ENCODE measurements at regions not wholly inside any gene's neighbourhood (a gene's known extent, or its start where the extent isn't known, plus 50 kb on each side); places are given as distances from the start of the nearest gene placed in this dataset.
"Not testable (repeated sequence)": the region's sequence is repeated elsewhere in the genome, so short reads cannot be mapped to it uniquely, and the experiment has no call there.

DNA sequence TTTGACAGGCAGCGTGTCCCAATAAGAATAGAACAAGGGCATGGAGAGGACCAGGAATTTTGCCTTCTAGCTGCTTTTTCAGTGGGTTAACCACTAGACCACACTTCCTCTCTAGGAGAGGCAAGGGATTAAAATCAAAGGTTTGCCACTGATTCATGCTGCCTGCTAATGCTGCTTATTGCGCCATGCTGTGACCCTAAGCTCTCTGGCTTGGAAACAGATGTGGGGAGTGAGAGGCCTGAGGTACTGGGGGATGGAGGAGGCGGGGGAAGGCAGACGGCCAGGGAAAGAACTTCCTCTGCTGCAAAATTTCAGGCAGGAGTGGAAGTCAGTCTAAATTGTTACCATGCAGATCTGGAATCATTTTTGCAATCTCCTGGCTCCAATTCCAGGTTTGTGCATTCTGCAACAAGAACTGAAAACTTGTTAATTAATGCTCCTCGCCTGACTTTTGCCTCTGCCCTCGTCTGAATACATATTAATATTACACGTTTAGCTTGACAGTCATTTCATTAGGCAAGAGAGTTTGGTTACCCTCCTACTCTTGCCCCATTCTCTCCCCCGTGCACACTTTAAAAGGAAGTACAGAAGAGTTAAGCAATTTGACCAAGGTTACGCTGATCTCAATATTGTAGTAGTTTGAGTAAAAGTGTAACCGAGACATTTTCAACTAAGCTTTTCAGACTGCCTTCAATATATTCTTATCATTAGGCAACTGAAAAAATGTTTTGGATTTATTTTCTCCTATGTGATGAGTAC lies 121.7 kb upstream of the SPRED1 start:
- H3K27me3 Mint-ChIP-seq (ENCODE audit: insufficient read depth, unreplicated experiment) = no peaks in the 10 kb centered on the region
- H3K4me1 Mint-ChIP-seq (ENCODE audit: insufficient read depth, unreplicated experiment) = peaks cover 29% of the 10 kb centered on the region
- H3K4me3 Mint-ChIP-seq (ENCODE audit: unreplicated experiment) = peak overlapping the region; percentile 70
- intact Hi-C loops (cut with micrococcal nuclease) = no loop called here
- peak; percentile 98 for DNase-seq (ENCODE audit: unreplicated experiment)
- BruUV-seq (replicated peaks) = no TSS peak
- H3K27ac Mint-ChIP-seq (ENCODE audit: low read depth, unreplicated experiment) = peak overlapping the region; percentile 76
- TF ChIP-seq, protein P1, sequence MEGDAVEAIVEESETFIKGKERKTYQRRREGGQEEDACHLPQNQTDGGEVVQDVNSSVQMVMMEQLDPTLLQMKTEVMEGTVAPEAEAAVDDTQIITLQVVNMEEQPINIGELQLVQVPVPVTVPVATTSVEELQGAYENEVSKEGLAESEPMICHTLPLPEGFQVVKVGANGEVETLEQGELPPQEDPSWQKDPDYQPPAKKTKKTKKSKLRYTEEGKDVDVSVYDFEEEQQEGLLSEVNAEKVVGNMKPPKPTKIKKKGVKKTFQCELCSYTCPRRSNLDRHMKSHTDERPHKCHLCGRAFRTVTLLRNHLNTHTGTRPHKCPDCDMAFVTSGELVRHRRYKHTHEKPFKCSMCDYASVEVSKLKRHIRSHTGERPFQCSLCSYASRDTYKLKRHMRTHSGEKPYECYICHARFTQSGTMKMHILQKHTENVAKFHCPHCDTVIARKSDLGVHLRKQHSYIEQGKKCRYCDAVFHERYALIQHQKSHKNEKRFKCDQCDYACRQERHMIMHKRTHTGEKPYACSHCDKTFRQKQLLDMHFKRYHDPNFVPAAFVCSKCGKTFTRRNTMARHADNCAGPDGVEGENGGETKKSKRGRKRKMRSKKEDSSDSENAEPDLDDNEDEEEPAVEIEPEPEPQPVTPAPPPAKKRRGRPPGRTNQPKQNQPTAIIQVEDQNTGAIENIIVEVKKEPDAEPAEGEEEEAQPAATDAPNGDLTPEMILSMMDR (IDR thresholded peaks at IDR 0.05; ENCODE audit: unreplicated experiment) = no peak
- ChIA-PET CTCF (interaction anchor here (0.9 kb wide), 2 partner anchors 58 to 72 kb away, joined by 3 to 4 read pairs; no protein-coding TSS in a partner anchor), POLR2A (interaction anchor here (0.9 to 4.9 kb wide), 12 partner anchors 56 to 137 kb away, joined by 3 to 64 read pairs (median 4); partner anchors contain the start of gene SPRED1)
- H3K36me3 Mint-ChIP-seq (ENCODE audit: insufficient read depth, unreplicated experiment) = no peaks in the 10 kb centered on the region
- H3K9me3 Mint-ChIP-seq (ENCODE audit: unreplicated experiment) = no peaks in the 10 kb centered on the region

DNA sequence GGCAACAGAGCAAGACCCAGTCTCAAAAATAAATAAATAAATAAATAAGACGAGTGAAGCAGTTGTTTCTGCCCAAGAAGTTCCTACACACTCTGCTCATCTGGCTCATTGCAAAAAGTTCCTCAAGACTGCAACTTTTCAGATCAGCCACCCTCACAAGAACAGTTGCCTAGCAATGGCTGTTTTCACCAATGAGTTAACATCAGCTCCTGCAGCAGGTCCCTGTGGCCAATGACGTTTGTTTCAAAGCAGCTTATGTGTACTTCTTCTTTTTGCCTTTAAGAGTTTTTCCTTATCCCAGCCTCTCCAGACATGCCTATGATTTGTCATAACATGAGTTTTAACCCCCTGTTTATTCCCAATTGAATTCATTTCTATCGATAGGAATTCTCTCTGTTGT lies 118.4 kb upstream of the SPRED1 start:
- POLR2A ChIA-PET = interaction anchor here (0.6 to 1.2 kb wide), 2 partner anchors 90 to 319 kb away, joined by 4 read pairs; no protein-coding TSS in a partner anchor
- Mint-ChIP-seq H3K36me3 (ENCODE audit: insufficient read depth, unreplicated experiment) (no peaks in the 10 kb centered on the region), H3K4me1 (ENCODE audit: insufficient read depth, unreplicated experiment) (peaks cover 26% of the 10 kb centered on the region), H3K27me3 (ENCODE audit: insufficient read depth, unreplicated experiment) (no peaks in the 10 kb centered on the region), H3K9me3 (ENCODE audit: unreplicated experiment) (no peaks in the 10 kb centered on the region), H3K27ac (ENCODE audit: low read depth, unreplicated experiment) (no peak overlapping the region), H3K4me3 (ENCODE audit: unreplicated experiment) (no peak overlapping the region)
- CTCF ChIA-PET = interaction anchor here (0.6 kb wide), 1 partner anchor 1379 kb away, joined by 3 read pairs; no protein-coding TSS in a partner anchor
- intact Hi-C loops (cut with micrococcal nuclease) = no loop called here
- no peak for DNase-seq (ENCODE audit: unreplicated experiment)
- TF ChIP-seq, protein P1 (IDR thresholded peaks at IDR 0.05; ENCODE audit: unreplicated experiment) = no peak
- BruUV-seq (replicated peaks) = no TSS peak

DNA sequence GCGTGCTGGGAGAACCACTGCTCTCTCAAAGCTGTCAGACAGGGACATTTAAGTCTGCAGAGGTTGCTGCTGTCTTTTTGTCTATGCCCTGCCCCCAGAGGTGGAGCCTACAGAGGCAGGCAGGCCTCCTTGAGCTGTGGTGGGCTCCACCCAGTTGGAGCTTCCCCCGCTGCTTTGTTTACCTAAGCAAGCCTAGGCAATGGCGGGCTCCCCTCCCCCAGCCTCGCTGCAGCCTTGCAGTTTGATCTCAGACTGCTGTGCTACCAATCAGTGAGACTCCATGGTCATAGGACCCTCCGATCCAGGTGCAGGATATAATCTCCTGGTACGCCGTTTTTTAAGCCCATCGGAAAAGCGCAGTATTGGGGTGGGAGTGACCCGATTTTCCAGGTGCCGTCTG lies 110.4 kb upstream of the SPRED1 start:
- DNase-seq (ENCODE audit: unreplicated experiment); H3K36me3 Mint-ChIP-seq (ENCODE audit: insufficient read depth, unreplicated experiment); H3K4me1 Mint-ChIP-seq (ENCODE audit: insufficient read depth, unreplicated experiment); BruUV-seq (replicated peaks); H3K27me3 Mint-ChIP-seq (ENCODE audit: insufficient read depth, unreplicated experiment); POLR2A ChIA-PET; H3K9me3 Mint-ChIP-seq (ENCODE audit: unreplicated experiment); CTCF ChIA-PET; H3K4me3 Mint-ChIP-seq (ENCODE audit: unreplicated experiment); H3K27ac Mint-ChIP-seq (ENCODE audit: low read depth, unreplicated experiment); intact Hi-C loops (cut with micrococcal nuclease): not testable (repeated sequence)

DNA sequence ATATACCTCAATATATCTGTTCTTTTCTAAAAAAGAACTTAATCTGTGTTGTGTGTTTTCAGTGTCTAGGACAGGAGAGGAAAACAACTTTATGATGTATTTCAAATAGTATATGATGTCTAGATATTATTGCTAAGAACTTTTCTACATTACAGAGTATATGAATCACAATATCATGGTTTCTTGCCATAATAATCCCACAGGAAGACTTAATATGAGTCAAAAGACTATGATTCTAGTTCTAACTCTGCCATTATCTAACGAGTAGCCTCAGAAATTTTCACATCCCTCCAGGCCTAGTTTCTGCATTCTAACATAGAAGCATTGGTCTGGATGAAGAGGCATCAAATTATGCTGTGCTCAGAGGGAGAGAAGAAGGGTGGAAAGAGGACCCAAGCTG lies 107.7 kb upstream of the SPRED1 start:
- Mint-ChIP-seq H3K27ac (ENCODE audit: low read depth, unreplicated experiment) (no peak overlapping the region), H3K27me3 (ENCODE audit: insufficient read depth, unreplicated experiment) (no peaks in the 10 kb centered on the region), H3K9me3 (ENCODE audit: unreplicated experiment) (peaks cover under 1% of the 10 kb centered on the region), H3K4me3 (ENCODE audit: unreplicated experiment) (no peak overlapping the region), H3K36me3 (ENCODE audit: insufficient read depth, unreplicated experiment) (no peaks in the 10 kb centered on the region), H3K4me1 (ENCODE audit: insufficient read depth, unreplicated experiment) (no peaks in the 10 kb centered on the region)
- no peak for DNase-seq (ENCODE audit: unreplicated experiment)
- BruUV-seq (replicated peaks) = no TSS peak
- intact Hi-C loops (cut with micrococcal nuclease) = no loop called here
- TF ChIP-seq, protein P1 (IDR thresholded peaks at IDR 0.05; ENCODE audit: unreplicated experiment) = no peak
- ChIA-PET POLR2A (no interaction called here), CTCF (no interaction called here)

Data from MCF 10A (cell line).